Gastroesophageal sphincter (tissue), 3 donors: ENCODE measurements at regions not wholly inside any gene's neighbourhood (a gene's known extent, or its start where the extent isn't known, plus 50 kb on each side); places are given as distances from the start of the nearest gene placed in this dataset.

ENCODE experiments used
- EP300 ChIP-seq: sonication (generic); formaldehyde crosslinking; IDR thresholded peaks from one replicate; pipeline ENCODE4 v1.6.1; 2017; ENCODE audit warnings: antibody characterized with exemption, mild to moderate bottlenecking
- POLR2A ChIP-seq, 2 donors: fragments of 450-650 bp; IDR thresholded peaks; one replicate each; pipeline ENCODE4 v1.6.1; 2017; ENCODE audit warnings: antibody characterized with exemption in 2 of 2, mild to moderate bottlenecking in 2 of 2, moderate library complexity in 1 of 2
- POLR2AphosphoS5 ChIP-seq: sonication (generic); formaldehyde crosslinking; IDR thresholded peaks from one replicate; pipeline ENCODE4 v1.6.1; 2017; ENCODE audit warnings: antibody characterized with exemption
- TF ChIP-seq, protein P1 (sequence below), 4 experiments: fragments of 200-600 bp in 2 of 4; fragments of 450-650 bp in 2 of 4; sonication (generic) in 1 of 4; IDR thresholded peaks; one replicate each; pipeline ENCODE4 v1.5.1; 2017 to 2019; ENCODE audit warnings: antibody characterized with exemption in 4 of 4, mild to moderate bottlenecking in 2 of 4, moderate library complexity in 2 of 4

DNA sequence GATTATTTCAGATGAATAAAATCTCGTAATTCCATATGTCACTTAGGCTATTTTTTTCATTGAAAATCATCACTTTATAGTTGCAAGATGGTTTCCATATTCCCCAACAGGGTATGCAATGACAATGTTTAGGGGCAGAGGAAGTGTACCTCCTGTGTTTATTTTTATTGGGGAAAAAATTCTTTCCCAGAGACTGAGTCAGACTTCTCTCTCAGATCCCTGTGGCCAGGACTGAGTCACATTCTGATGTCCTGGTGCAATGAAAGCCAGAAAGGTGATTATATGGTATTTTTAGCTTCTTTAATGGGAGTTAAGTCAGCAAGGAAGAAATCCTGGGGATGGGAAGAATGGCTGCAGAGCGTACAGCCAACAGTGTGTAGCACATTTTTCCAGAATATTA, 196.9 kb upstream of the ALG10 start:
- TF ChIP-seq, protein P1, sequence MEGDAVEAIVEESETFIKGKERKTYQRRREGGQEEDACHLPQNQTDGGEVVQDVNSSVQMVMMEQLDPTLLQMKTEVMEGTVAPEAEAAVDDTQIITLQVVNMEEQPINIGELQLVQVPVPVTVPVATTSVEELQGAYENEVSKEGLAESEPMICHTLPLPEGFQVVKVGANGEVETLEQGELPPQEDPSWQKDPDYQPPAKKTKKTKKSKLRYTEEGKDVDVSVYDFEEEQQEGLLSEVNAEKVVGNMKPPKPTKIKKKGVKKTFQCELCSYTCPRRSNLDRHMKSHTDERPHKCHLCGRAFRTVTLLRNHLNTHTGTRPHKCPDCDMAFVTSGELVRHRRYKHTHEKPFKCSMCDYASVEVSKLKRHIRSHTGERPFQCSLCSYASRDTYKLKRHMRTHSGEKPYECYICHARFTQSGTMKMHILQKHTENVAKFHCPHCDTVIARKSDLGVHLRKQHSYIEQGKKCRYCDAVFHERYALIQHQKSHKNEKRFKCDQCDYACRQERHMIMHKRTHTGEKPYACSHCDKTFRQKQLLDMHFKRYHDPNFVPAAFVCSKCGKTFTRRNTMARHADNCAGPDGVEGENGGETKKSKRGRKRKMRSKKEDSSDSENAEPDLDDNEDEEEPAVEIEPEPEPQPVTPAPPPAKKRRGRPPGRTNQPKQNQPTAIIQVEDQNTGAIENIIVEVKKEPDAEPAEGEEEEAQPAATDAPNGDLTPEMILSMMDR (IDR thresholded peaks at IDR 0.05) = no peak
- TF ChIP-seq POLR2AphosphoS5 = no peak
- TF ChIP-seq POLR2A (IDR thresholded peaks at IDR 0.05) = no peak
- TF ChIP-seq EP300 = no peak
